ENCODE measurements at regions not wholly inside any gene's neighbourhood (a gene's known extent, or its start where the extent isn't known, plus 50 kb on each side); places are given as distances from the start of the nearest gene placed in this dataset.

DNA sequence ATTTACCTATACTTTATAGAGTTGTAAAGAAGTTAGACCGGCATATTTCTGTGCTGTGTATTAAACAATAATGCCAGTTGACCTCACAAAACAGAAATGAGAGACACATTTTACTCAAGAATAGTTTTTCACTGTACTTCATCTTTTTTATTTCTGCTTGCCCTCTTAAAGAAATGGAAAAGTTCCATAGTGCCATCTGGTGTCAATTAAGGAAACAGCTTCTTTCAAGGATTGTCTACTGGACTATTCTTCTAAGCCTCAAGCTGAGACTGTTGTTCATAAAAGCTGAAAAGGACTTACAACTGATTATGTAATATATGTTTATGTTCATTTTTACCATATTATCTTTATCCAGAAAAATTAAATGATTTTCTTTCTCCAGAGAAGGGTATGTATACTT is 1523.7 kb downstream of the ARAP2 start:
- TF ChIP-seq GATA3 (IDR thresholded peaks at IDR 0.05; ENCODE audit: low read depth, low read length) = no peak
- TF ChIP-seq GATA2 (IDR thresholded peaks at IDR 0.05; ENCODE audit: low read depth, low read length) = no peak

DNA sequence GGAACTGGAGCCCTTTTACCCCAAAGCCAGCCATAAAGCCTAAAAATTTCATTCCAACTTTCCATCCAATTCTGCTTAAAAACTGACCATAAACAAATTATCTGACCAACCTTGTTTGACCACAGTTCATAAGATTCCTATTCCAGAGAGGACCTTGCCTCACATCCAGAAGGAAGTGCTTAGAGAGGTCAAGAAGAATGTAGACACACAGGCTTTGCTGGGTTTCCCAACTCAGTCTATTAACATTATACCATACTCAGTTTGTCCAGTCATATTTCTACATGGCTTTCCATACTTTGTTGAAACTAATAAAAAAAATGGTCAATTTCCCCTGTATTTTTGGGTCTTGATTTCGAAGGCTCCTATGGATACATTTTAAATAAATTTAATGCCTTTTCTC is 1522.5 kb downstream of the ARAP2 start:
- TF ChIP-seq GATA3 (IDR thresholded peaks at IDR 0.05; ENCODE audit: low read depth, low read length) (no peak), GATA2 (IDR thresholded peaks at IDR 0.05; ENCODE audit: low read depth, low read length) (no peak)

DNA sequence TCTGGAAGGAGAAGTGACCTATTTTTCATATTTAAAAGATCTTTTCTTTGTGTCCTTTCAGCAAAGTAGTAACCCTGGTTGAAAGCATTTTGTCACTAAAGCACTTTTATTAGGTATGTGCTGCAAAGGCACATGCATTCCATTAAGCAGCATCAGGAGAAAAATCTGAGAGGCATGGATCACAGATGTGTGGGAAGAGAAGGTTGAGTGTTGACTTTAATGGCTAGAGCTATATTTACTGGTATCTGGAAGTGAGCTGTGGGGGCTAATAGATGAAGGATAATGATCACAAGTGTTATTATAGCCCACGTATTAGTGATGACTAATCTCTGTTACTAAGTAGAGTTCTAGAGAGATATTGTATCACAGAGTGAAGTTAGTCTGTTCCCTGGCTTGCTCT is 1520.7 kb downstream of the ARAP2 start:
- TF ChIP-seq GATA3 (IDR thresholded peaks at IDR 0.05; ENCODE audit: low read depth, low read length) = no peak
- no peak for TF ChIP-seq GATA2 (IDR thresholded peaks at IDR 0.05; ENCODE audit: low read depth, low read length)

DNA sequence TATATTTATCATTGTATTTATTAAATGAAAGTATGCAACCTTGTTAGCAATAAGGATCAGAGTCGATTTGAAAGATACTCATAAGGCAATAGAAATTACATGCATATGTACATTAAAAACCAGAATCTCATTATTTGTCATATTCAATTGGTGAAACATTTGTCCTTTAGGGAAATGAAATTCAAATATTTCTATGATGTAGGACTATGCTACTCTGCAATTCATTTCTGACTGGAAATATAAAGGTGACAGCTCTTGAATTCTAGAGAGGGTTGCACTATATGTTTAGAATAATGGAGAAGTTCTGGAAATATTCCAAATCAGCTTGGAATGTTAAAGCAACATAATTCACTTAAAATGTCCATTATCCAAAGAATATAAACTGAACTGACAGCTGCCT is 1519.8 kb downstream of the ARAP2 start:
- TF ChIP-seq GATA3 (IDR thresholded peaks at IDR 0.05; ENCODE audit: low read depth, low read length) (no peak), GATA2 (IDR thresholded peaks at IDR 0.05; ENCODE audit: low read depth, low read length) (no peak)

DNA sequence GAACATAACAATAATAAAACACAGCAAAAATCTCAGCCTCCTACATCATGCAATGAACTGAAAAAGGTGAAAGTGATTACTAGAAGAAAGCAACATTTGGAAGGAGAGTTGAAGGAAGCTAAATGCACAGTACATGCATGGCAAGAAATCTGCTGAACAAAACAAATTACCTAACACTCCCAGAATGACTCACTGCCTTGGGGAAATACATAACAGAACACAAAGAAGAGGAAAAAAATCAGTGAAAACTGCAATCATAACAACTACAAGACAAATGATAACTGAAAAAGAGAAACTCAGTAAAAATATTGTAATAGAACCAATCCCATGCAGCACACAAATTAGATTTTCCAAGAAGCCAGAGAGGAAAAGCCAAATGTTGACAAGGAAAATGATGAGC is 1513.2 kb downstream of the ARAP2 start:
- no peak for TF ChIP-seq GATA2 (IDR thresholded peaks at IDR 0.05; ENCODE audit: low read depth, low read length)
- no peak for TF ChIP-seq GATA3 (IDR thresholded peaks at IDR 0.05; ENCODE audit: low read depth, low read length)

DNA sequence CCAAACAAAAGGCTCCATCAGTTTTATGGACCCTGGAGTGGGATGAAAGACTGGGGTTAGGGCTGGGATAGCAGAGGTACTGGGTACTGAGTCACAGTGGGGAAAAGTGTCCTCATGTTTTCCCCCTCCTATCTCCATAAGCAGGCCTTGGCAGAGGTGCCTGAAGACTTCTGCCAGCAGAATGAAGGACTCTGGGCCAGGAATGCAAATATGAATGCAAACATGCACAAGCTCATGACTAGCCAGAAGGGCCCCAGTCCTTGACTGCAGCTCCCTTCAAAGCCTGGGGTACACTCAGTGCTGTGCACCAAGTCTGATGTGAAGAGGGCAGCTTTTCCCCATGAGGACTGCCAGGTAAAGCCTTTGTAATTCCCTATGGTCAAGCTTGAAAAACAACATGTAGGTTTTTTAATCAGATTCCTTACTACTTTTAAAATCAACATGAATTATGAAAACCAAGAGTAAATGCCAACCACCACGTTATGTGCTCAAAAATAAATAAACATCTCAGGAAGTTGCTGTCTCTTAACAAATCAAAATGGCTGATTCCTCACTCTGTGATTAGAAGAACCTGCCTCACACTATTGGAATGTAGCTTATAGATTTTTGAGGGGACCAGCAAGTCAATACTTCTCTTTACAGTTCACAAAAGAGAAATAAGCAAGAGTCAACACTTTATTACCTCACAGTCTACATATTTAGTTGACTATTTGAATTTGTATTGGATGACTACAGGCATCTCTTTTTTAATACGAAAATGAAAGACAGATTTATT is 1512.0 kb downstream of the ARAP2 start:
- no peak for TF ChIP-seq GATA3 (IDR thresholded peaks at IDR 0.05; ENCODE audit: low read depth, low read length)
- no peak for TF ChIP-seq GATA2 (IDR thresholded peaks at IDR 0.05; ENCODE audit: low read depth, low read length)

DNA sequence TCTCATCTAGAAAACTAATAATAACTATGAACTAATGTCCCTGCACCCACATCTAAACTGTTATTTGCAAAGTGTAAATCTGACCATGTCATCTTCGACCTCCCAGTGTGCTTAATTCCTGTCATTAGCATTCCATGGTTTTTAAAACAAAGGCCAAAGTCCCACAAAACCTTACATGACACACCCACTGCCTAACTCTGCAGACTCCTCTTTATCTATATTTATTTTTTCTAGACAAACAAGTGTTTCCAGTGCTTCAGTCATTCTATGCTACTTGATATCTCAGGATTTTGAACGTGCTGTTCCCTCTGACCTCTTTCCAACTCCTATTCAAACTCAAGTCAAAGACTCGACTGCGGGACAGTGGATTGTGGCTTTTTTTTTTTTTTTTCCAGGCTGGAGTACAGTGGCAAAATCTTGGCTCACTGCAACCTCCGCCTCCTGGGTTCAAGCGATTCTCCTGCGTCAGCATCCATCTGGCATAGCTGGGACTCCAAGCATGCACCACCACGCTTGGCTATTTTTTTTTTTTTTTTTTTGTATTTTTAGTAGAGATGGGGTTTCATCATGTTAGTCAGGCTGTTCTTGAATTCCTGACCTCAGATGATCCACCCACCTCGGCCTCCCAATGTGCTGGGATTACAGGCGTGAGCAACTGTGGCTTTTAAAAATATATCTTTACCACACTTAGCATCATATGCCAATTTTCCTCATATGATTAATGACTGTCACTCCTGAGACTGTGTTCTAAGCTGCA is 1511.0 kb downstream of the ARAP2 start:
- no peak for TF ChIP-seq GATA3 (IDR thresholded peaks at IDR 0.05; ENCODE audit: low read depth, low read length)
- TF ChIP-seq GATA2 (IDR thresholded peaks at IDR 0.05; ENCODE audit: low read depth, low read length) = no peak

DNA sequence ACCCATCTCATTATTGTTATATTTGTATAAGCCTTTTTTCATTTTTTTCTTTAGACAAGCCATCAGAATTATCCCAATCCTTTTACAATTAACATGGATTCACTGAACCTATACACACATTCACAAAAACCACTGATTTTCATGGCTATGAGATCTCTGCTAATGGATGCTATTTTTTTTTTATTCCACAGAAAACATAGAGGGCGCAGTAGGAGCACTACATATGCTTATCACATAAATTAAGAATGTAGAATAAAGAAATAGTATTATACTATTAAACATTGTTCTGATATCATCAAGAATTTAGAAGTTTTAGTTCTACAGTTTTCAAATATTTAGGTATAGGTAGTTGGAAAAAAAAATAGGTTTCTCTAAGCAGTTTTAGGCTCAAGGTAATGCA is 1477.4 kb downstream of the ARAP2 start:
- no peak for TF ChIP-seq GATA2 (IDR thresholded peaks at IDR 0.05; ENCODE audit: low read depth, low read length)
- no peak for TF ChIP-seq GATA3 (IDR thresholded peaks at IDR 0.05; ENCODE audit: low read depth, low read length)

DNA sequence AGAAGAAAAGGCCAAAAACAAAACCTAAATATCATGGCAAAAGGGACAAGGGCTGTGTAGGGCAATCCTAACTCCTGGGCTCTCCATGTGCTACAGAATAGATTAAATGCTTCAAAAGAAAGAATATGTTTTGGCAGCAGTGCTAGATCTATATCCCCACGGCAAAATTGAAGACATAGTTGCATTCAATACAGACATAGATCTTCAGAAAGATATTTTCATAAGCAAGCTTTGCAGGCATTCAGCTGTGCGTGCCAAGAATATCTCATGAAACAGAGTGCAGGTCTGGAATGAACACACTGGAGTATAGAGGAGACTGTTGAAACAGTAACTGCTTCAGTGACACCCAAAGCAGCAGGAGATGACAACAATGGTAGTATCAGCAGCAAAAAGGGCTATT is 1476.9 kb downstream of the ARAP2 start:
- TF ChIP-seq GATA3 (IDR thresholded peaks at IDR 0.05; ENCODE audit: low read depth, low read length) = peak; percentile 50; the same call in 1 of the 2 replicates
- TF ChIP-seq GATA2 (IDR thresholded peaks at IDR 0.05; ENCODE audit: low read depth, low read length) = peak; percentile 71; the same call in 1 of the 2 replicates

DNA sequence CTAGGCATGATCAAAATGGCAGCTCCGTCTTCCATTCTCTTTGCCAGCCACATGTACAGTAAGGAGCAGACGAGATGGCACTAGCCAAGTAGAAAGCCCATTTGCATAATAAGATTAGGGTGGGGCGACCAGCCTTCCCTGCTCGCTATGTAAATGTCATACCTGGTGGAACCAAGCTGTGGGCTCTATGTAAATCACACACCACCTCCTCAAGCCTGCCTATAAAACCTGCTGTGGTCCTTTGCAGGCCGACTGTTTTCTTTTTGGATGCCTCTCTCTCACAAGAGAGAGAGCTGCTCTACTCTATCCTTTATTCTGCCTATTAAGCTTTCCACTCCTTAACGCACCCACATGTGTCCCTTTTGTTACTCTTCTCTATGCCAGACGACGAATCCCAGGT is 1472.7 kb downstream of the ARAP2 start:
- TF ChIP-seq GATA3 (IDR thresholded peaks at IDR 0.05; ENCODE audit: low read depth, low read length) (no peak), GATA2 (IDR thresholded peaks at IDR 0.05; ENCODE audit: low read depth, low read length) (no peak)

DNA sequence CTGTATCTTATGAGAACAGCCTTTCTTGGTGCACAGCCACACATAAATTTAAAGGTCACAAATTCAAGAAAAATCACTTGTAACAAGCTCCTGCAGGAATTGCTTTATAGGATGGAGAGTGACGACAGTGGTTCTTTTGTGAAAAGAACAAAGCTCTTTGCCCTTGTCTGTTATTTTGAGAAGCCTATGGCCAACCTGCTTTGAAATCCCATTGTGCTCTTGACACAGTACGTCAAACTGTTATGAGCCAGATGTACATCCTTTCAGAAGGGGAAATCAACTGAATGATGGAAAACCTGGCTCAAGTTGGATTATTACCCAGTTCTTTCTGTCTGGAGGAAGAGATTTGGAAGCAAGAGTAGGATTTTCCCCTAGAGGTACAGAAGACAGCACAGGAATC is 1454.2 kb downstream of the ARAP2 start:
- no peak for TF ChIP-seq GATA2 (IDR thresholded peaks at IDR 0.05; ENCODE audit: low read depth, low read length)
- no peak for TF ChIP-seq GATA3 (IDR thresholded peaks at IDR 0.05; ENCODE audit: low read depth, low read length)

DNA sequence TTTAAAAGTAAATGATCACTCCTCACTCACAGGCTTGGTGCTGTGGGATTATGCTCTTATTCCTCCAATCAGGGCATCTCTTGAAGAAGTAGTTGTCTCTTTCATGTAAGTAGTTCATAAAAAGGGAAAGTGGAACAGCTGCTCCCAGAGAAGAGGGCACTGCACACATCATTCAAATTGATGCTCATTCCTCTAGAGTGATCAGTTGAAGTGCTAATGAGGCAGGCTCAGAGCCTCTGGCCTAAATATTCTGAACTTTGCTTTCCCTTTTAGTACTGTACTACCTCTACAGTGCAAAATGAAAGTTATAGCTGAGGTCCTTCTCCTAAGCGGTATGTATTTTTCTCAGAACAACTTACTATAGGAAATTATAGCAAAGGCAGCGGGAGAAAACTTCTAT is 1453.1 kb downstream of the ARAP2 start:
- TF ChIP-seq GATA3 (IDR thresholded peaks at IDR 0.05; ENCODE audit: low read depth, low read length) (no peak), GATA2 (IDR thresholded peaks at IDR 0.05; ENCODE audit: low read depth, low read length) (no peak)

DNA sequence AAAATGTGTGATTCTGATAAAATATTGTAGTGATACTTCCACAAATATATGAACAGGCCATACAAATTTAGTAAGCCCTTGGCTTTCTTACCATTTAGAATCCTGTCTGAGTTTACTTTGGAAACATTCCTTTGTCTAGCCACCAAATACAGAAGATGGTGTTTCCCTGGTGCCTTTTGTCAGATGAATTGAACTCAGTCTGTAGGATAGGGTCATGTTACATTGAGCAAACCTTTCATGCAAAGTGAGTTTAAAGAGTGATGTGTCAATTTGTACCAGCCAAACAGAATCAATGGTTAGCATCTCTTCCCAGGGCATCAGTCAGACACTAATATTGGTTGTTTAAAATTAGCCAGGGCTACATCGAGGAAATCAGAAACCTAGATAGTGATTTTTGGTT is 1443.4 kb downstream of the ARAP2 start:
- TF ChIP-seq GATA3 (IDR thresholded peaks at IDR 0.05; ENCODE audit: low read depth, low read length) (no peak), GATA2 (IDR thresholded peaks at IDR 0.05; ENCODE audit: low read depth, low read length) (no peak)

DNA sequence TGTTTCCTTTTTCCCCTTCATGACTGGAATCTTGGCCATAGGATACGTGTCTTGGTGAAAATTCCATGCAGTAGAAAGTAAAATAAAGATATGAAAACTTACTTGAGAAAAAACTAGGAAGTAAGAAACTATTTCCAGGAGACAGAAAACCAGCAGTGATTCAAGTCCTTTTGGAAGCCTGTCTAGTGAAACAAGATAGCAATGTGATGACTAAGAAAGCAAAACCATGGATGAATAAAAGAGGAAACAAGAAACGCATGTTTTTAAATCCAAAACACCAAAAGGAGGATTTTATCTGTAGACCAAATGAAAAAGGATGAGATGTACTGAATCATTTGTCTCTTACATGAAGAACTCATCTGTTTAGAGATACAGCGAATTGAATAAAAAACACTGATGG is 1430.0 kb downstream of the ARAP2 start:
- TF ChIP-seq GATA2 (IDR thresholded peaks at IDR 0.05; ENCODE audit: low read depth, low read length) (no peak), GATA3 (IDR thresholded peaks at IDR 0.05; ENCODE audit: low read depth, low read length) (no peak)

DNA sequence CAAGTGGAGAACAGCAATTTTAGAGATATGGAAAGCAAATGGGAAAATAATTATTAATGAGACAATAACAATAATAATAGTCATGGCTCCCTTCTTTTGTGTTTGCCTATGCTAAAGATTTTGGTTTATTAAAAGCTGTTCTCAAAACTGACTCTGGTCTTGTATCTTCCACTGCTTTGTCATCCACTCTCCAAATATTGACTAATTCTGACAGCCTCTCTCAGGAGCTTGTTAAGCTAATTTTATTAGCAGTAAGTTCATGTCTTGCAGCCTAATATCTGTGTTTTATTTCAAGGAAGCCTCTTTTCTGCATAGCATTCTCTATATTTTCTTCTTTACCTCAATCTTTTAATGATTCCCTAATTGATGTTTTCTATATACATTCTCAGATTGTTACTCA is 1419.8 kb downstream of the ARAP2 start:
- TF ChIP-seq GATA2 (IDR thresholded peaks at IDR 0.05; ENCODE audit: low read depth, low read length) (no peak), GATA3 (IDR thresholded peaks at IDR 0.05; ENCODE audit: low read depth, low read length) (no peak)

All from SH-SY5Y (cell line).